ENCODE measurements at regions not wholly inside any gene's neighbourhood (a gene's known extent, or its start where the extent isn't known, plus 50 kb on each side); places are given as distances from the start of the nearest gene placed in this dataset.

DNA sequence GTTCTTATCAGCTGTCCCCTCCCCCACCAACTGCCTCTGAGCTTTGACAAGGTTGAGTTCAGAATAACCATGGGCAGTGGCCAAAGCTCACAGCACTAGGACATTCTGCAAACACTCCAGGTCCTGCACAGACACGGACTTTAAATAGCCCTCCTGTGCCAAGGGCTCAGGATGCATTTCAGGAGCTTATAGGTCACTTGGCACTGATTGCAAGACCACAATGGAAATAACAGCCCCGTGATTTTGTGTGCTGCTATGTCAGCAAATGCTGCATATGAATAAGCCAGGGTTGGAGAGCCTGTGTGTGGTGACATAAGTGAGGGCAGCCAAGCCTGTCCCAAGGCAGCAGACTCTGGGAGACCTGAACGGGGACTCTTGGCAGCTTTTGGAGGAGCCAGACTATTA is 150.7 kb downstream of the DMRT2 start:
- Histone ChIP-seq H3K4me3 (no peak overlapping the region), H3K27ac (no peak overlapping the region)

DNA sequence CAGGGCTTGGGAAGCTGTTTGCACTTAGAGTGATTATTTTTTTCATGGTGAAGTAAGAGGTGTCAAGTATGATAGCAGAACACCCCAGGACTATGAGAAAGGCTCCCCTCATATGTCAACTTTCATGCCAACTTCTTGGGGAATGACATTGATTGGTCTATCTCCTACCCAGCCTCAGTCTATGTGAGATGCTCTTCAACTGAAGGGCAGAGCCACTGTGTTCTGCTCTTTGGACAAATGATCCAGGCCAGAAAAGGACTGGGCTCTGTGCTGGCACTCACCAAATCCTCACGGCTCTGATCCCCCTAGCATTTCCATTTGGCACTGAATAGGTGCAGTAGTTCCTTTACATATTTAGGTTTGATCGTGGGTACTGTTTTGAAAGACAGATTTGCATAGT is 151.1 kb downstream of the DMRT2 start:
- no peak overlapping the region for H3K27ac ChIP-seq
- no peak overlapping the region for H3K4me3 ChIP-seq

GRCh38 chr9:1201901-1202300 is 151.7 kb downstream of the DMRT2 start:
- no peak overlapping the region for H3K27ac ChIP-seq
- H3K4me3 ChIP-seq, result no peak overlapping the region

DNA sequence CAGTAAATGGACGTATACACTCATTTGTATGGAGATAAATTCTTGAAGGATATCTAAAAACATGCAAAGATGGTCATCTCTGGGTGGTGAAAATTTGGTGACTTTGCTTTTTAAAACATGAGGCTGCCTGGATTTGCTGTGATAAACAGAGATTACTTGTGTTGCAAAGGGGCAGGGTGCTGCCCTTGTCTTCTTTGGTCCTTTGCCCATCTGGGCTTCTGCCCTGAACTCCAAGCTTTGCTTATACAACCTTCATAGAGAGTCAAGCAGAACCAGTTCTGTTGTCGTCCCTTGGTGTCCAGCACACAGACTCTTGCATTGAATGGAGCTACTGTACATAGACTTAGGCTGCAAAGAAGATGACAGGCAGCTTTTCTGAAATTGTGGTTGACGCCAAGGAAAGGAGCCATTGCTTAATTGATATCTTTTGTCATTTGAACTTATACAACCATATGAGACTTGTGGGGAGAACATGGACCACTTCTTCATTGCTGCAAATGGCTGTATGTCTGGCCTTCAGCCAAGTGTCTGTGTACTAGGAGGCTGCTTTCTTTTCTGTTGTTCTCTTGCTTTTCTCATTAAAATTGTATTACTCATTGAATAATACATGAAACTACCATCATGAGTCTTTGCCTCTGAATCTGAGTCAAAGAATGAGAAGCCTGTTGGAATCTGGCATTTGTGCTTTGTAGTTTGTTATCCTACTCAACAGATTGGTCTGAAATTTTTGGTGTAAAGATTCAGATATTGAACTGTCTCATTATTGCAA is 152.5 kb downstream of the DMRT2 start:
- no peak overlapping the region for H3K27ac ChIP-seq
- no peak overlapping the region for H3K4me3 ChIP-seq

DNA sequence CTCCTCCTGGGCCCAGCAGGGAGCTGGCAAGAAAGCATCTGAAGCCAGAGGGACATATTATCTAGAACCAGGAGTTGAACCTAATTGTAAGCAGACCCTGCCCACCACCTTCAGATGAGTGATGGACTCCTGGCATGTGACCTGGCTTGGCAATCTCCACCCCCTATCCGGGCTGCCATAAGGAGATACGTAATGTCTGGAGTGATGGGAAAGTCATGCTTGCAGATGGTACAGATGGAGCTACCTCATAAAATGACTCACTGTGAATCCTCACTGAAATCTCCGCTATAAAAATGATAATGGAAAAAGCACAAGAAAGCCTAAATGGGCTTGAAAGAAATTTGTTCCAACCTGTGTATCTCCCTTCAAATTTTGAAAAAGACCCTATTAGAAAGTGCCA is 157.5 kb downstream of the DMRT2 start:
- Histone ChIP-seq H3K27ac (peak overlapping the region in 2 of 21 experiments; percentile 35 to 44), H3K4me3 (no peak overlapping the region)

DNA sequence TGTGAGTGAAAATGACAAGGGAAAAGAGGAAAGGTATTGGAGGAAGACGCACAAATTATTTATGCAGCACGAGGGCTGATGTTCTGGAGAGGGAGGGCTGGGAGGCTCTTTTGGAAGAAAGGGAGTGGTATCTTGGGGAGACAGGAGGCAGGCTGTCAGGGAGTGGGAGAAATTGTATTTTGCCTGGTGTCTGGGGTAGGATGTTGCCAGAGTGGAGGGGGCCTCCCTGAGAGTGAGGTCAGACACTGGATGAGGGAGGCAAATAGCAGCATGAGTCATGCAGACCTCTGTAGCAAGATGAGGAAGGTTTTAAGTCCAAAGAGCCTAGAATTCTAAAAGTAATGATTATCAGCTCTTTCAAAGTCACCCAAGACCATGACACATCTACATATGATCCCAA is 158.0 kb downstream of the DMRT2 start:
- H3K27ac ChIP-seq, result peak overlapping the region in 2 of 21 experiments; percentile 35 to 44

DNA sequence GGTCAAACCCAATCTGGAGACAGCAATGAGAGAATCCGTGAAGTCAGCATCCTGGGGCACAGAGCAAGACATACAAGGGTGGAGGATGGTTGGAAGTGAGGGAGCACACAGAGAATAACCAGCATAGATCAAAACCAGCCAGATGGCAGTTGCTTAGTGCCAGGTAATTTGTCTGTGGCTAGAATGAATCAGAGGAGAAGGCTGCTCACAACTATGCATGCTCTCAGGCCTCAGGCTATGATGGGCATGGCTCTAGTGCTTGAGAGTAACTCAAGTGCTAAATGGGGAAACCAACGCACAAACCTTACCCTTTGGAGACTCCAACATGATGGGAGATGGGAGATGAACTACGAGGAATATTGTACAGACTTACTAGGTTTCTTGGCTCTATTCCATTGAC is 160.8 kb downstream of the DMRT2 start:
- H3K27ac ChIP-seq, result no peak overlapping the region
- H3K4me3 ChIP-seq, result no peak overlapping the region

More for the DNA sequence above, 158.0 kb downstream of the DMRT2 start:
- no peak overlapping the region for H3K4me3 ChIP-seq

DNA sequence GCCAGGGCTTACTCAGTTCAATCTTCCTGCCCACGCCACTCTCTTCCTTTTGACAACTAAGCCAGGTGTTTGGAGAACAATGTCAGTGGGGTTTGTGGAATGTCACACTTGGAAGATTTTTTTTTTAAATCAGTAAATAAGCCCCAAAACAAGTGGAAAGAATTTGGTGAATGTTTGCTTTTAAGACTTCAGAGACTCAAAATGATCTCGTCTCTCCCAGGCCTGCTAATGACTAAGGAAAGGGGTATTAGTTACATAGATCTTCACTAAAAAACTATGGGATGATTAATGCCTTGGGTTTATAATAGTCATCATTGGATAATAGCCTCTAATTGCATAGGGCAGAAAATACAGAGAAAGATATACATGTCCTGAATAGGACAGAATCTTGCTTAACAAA is 166.4 kb downstream of the DMRT2 start:
- H3K27ac ChIP-seq, result no peak overlapping the region
- H3K4me3 ChIP-seq, result no peak overlapping the region

DNA sequence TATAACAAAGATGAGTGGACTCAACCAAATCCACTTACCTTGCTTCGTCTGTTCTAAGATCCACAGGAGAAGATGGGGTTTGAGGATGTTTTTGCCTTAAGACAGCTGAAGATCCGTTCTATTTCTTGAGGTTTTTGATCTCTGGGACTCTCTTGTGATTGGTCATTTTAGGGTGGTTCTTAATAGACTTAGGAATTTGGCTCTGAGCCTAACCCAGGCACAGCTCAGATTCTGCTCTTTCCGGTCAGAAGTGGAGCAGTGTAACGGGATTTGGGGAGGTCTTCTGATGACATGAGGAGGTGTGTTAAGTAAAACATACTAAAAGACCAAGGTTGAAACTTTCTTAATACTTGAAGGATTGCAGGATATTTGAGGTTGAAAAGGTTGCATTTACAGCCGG is 166.9 kb downstream of the DMRT2 start:
- H3K4me3 ChIP-seq, result no peak overlapping the region
- no peak overlapping the region for H3K27ac ChIP-seq

- no peak overlapping the region for H3K27ac ChIP-seq
- no peak overlapping the region for H3K4me3 ChIP-seq
Measured at GRCh38 chr9:1219284-1219683, 169.1 kb downstream of the DMRT2 start.

DNA sequence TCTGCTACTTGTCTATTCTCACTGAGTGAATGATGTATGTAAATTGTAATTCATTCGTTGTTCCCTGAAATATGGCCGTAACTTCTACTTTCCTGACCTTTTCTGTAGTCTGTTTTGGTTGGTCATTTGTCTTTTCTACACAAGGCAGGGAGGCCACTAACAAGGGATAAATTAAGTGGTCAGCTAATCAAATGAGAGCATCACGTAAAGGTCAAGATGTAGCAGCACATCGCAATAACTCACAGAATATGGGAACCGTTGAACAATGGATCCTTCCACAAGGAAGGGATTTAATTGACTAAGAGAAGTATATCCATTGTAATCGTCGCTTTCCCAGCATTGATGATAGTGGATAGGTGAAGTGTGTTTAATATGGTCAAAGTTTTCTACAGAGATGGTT is 171.1 kb downstream of the DMRT2 start:
- Histone ChIP-seq H3K27ac (no peak overlapping the region), H3K4me3 (no peak overlapping the region)

- Histone ChIP-seq H3K4me3 (no peak overlapping the region), H3K27ac (no peak overlapping the region)
Measured at GRCh38 chr9:1222511-1222910, 172.4 kb downstream of the DMRT2 start.

GRCh38 chr9:1231998-1232919 is 182.1 kb downstream of the DMRT2 start:
- H3K27ac ChIP-seq, result peak overlapping the region in 4 of 21 experiments; percentile 31 to 66 (median 46)
- H3K4me3 ChIP-seq, result no peak overlapping the region

DNA sequence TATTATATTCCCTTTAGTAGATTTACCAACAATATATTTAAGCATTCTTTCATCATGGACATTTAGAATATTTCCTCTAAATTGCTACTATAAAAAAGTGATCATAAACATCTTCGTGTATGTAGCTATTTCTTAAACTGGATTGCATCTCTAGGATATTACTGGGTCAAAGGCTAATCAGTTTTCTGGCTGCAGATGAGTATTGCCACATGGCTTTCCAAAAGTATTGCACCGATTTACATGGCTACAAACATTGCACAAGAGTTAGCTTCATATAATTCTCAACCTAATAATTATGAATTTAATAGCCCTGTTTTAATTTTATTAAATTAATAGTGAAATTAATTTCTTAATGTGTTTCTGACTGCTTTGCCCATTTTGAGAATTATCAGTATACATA is 183.4 kb downstream of the DMRT2 start:
- H3K27ac ChIP-seq, result no peak overlapping the region
- H3K4me3 ChIP-seq, result no peak overlapping the region

- no peak overlapping the region for H3K4me3 ChIP-seq
- H3K27ac ChIP-seq, result no peak overlapping the region
Measured at GRCh38 chr9:1235650-1236049, 185.5 kb downstream of the DMRT2 start.

DNA sequence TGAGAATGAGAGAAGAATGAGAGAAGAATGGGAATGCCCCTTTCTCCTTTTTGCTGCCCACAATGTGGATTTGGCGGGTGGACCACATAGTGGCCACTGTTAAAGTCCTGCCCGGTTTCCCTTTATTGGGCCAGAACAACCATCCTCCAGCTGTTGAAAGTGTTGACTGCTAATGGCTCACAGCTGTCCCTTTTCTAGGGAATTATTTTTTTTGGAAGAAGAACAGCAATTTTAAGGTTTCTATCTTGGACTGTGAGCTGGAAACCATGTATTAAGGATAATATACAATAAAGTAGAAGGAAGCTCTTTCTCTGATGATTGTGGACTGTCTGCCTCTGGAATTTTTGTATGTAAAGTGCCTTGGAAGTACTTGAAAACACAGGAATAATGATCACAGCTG is 185.9 kb downstream of the DMRT2 start:
- H3K27ac ChIP-seq, result no peak overlapping the region
- H3K4me3 ChIP-seq, result no peak overlapping the region

- Histone ChIP-seq H3K4me3 (no peak overlapping the region), H3K27ac (no peak overlapping the region)
Measured at GRCh38 chr9:1238407-1238806, 188.2 kb downstream of the DMRT2 start.

DNA sequence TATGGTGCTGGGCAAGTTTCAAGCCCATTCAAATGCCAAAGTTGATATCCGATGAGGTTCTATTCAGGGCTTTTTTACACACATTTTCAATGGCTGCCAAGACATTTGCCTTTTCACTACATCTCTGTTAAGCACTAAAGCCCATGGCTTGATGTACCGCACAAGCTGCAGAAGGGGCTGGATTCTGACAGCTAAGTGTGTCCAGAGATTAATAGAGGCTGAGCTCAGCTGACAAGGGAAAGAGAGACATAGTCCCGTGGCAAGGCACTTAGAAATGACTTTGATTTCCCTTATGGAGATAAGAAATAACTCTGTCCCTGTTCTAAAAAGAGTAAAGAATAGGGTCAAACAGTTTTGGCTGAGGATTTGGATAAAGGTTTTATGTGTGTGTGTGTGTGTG is 198.6 kb downstream of the DMRT2 start:
- H3K27ac ChIP-seq, result no peak overlapping the region
- no peak overlapping the region for H3K4me3 ChIP-seq

- no peak overlapping the region for H3K27ac ChIP-seq
- no peak overlapping the region for H3K4me3 ChIP-seq
Measured at GRCh38 chr9:1253064-1253979, 203.2 kb downstream of the DMRT2 start.

GRCh38 chr9:1254071-1254470 is 203.9 kb downstream of the DMRT2 start:
- no peak overlapping the region for H3K4me3 ChIP-seq
- H3K27ac ChIP-seq, result no peak overlapping the region

Data from skin epidermis (tissue), 12 donors.